Endothelial cell (in vitro differentiated cells): ENCODE measurements at regions not wholly inside any gene's neighbourhood (a gene's known extent, or its start where the extent isn't known, plus 50 kb on each side); places are given as distances from the start of the nearest gene placed in this dataset.
"Not testable (repeated sequence)": the region's sequence is repeated elsewhere in the genome, so short reads cannot be mapped to it uniquely, and the experiment has no call there.

Experiments
- DNase-seq: peaks from one replicate; pipeline ENCODE4 v3.0.0; 2021; ENCODE audit warnings: low spot score
- H3K27ac Mint-ChIP-seq: one replicate; pipeline ENCODE4 v1.8.0; 2021; ENCODE audit warnings: mixed read lengths, inconsistent platforms; ENCODE audit not compliant: unreplicated experiment
- H3K27me3 Mint-ChIP-seq: one replicate; pipeline ENCODE4 v1.8.0; 2021; ENCODE audit warnings: mild to moderate bottlenecking, moderate library complexity, mixed read lengths, inconsistent platforms; ENCODE audit not compliant: unreplicated experiment
- H3K36me3 Mint-ChIP-seq: one replicate; pipeline ENCODE4 v1.8.0; 2021; ENCODE audit warnings: mild to moderate bottlenecking, low read depth, mixed read lengths, inconsistent platforms; ENCODE audit not compliant: unreplicated experiment
- H3K4me1 Mint-ChIP-seq: one replicate; pipeline ENCODE4 v1.8.0; 2021; ENCODE audit warnings: mild to moderate bottlenecking, mixed read lengths, inconsistent platforms; ENCODE audit not compliant: unreplicated experiment
- H3K4me3 Mint-ChIP-seq: one replicate; pipeline ENCODE4 v1.8.0; 2021; ENCODE audit warnings: mild to moderate bottlenecking, mixed read lengths, inconsistent platforms; ENCODE audit not compliant: unreplicated experiment
- H3K9me3 Mint-ChIP-seq: one replicate; pipeline ENCODE4 v1.8.0; 2021; ENCODE audit warnings: mixed read lengths, inconsistent platforms; ENCODE audit not compliant: unreplicated experiment
- TF ChIP-seq, protein P1 (sequence below): fragments of 200-600 bp; sonication (generic); IDR thresholded peaks from one replicate; pipeline ENCODE4 v1.5.0; 2021; ENCODE audit warnings: antibody characterized with exemption; ENCODE audit not compliant: unreplicated experiment

DNA sequence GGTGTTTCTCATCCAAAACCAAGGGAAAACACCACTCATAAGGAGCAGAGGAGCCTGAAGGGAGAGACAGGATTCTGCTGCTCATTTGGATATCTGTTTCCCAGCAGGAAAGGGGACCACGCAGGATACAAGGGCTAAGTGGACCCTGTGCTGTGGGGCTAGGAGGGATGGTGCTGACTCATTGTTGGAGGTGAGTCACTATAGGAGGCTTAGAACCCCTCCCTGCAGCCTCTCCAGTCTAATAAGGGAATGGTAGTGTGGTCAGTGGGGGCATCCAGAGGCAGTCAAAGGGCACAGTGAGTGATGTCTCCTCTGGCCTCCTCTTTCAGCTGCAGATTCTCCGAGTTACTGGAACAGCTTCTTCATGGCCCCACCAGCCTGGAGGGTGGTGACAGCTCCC lies 442.3 kb downstream of the TUBA3C start:
- no peak overlapping the region for H3K4me3 Mint-ChIP-seq
- H3K9me3 Mint-ChIP-seq, result peaks cover 35% of the 10 kb centered on the region
- TF ChIP-seq, protein P1, sequence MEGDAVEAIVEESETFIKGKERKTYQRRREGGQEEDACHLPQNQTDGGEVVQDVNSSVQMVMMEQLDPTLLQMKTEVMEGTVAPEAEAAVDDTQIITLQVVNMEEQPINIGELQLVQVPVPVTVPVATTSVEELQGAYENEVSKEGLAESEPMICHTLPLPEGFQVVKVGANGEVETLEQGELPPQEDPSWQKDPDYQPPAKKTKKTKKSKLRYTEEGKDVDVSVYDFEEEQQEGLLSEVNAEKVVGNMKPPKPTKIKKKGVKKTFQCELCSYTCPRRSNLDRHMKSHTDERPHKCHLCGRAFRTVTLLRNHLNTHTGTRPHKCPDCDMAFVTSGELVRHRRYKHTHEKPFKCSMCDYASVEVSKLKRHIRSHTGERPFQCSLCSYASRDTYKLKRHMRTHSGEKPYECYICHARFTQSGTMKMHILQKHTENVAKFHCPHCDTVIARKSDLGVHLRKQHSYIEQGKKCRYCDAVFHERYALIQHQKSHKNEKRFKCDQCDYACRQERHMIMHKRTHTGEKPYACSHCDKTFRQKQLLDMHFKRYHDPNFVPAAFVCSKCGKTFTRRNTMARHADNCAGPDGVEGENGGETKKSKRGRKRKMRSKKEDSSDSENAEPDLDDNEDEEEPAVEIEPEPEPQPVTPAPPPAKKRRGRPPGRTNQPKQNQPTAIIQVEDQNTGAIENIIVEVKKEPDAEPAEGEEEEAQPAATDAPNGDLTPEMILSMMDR, result no peak
- H3K36me3 Mint-ChIP-seq, result no peaks in the 10 kb centered on the region
- peaks cover 11% of the 10 kb centered on the region for H3K27me3 Mint-ChIP-seq
- no peak for DNase-seq
- no peak overlapping the region for H3K27ac Mint-ChIP-seq
- no peaks in the 10 kb centered on the region for H3K4me1 Mint-ChIP-seq

DNA sequence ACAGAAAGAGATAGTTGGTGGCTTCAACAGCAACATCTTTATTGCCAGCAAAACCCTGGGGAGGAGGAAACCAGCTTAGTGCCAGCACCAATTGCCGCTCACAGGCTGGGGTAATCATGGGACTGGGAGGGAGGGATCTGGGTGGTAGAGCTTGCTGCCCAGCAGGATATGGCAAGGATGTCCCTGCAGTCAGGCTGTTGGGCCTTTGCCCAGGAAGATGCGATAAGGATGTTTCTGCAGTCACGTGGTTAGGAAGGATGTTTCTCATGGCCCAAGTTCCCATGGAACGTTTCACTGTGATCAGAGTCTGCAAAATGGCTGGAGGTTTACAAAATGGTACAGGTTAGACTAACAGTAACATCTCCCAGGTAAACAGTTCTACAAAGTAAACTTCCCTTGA lies 443.5 kb downstream of the TUBA3C start:
- H3K36me3 Mint-ChIP-seq, DNase-seq, H3K4me3 Mint-ChIP-seq, H3K27ac Mint-ChIP-seq, H3K4me1 Mint-ChIP-seq: not testable (repeated sequence)
- Mint-ChIP-seq H3K9me3 (peaks cover 27% of the 10 kb centered on the region), H3K27me3 (peaks cover 11% of the 10 kb centered on the region)

DNA sequence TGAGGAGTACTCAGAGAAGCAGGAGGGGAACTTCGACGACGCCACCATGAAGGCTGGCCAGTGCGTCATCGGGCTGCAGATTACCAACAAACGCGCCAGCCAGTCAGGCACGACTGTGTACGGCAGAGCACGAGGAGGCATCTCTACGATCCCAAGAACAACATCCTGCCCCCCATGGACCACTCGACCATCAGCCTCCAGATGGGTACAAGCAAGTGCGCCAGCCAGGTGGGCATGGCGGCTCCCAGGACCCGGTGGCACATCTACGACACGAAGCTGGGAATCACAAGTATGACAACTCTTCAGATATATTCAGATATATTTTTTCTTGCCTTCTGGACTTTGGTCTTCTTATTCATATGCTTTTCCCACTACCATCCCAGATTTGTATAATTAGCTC lies 454.5 kb downstream of the TUBA3C start:
- H3K36me3 Mint-ChIP-seq, H3K4me1 Mint-ChIP-seq, DNase-seq, H3K9me3 Mint-ChIP-seq, H3K4me3 Mint-ChIP-seq, H3K27me3 Mint-ChIP-seq, H3K27ac Mint-ChIP-seq: not testable (repeated sequence)

DNA sequence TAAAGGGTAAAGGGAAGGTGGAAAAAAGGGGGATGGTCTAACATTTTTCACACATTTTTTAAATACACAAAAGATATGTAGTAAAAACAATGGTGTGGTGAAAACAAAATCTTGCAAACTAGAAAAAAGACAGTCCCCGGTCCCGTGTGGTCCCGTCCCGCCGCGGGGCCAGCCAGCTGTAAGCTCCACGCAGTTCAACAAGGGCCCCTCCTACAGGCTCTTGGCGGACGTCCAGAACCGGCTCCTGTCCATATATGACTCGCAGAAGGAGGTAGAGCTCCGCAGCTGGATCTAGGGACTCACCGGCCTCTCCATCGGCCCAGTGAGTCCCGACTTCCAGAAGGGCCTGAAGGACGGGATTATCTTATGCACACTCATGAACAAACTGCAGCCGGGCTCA lies 455.1 kb downstream of the TUBA3C start:
- DNase-seq, H3K4me1 Mint-ChIP-seq, H3K36me3 Mint-ChIP-seq, H3K4me3 Mint-ChIP-seq, H3K27ac Mint-ChIP-seq, H3K9me3 Mint-ChIP-seq, H3K27me3 Mint-ChIP-seq: not testable (repeated sequence)

DNA sequence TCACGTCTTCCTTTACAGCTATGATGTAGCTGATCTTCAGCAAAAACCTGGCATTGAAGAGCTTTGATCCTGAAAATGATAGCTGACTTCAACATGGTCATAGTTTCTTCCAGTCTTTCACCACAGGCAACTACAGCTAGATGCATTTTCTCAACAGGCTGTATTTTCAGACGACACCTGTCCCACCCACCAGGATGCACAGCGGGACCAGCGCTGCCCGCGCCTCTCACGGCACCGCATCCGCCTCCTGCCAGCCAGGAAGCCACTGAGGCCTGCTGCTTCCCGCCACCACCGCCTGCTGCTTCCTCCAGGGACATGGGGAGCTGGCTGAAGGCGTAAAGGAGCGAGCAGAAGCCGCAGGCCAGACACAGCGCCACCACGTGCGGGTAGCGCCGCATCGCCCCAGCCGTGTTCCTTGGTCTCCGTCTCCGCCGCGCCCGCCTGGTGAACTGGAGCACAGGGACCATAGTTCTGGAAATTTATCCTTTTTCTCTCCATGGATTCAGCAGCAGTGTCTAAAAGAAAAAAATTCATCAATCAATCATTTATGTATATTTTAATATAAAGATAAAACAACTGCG lies 456.3 kb downstream of the TUBA3C start:
- H3K4me3 Mint-ChIP-seq, H3K27ac Mint-ChIP-seq, H3K36me3 Mint-ChIP-seq, DNase-seq, H3K27me3 Mint-ChIP-seq, H3K4me1 Mint-ChIP-seq: not testable (repeated sequence)
- peaks cover 10% of the 10 kb centered on the region for H3K9me3 Mint-ChIP-seq

DNA sequence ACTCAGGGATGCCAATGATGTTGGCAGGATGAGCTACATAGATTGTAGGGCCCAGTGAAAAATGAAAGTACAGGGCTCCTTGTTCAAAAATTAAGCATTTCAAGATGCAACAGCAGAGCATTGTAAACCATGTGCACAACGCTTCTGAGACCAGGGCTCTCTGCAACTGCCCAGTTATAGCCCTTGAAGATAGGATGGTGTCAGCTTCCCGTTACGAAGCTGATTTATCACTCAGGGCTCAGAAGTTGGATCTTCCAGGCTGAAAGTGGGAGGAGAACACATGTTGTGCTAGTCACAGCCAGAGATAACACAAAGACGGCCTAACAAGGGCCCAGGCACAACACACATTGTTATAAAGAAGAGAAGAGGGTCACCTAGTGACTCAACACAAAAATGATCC lies 466.7 kb downstream of the TUBA3C start:
- Mint-ChIP-seq H3K36me3 (no peaks in the 10 kb centered on the region), H3K4me1 (no peaks in the 10 kb centered on the region), H3K27ac (no peak overlapping the region), H3K4me3 (no peak overlapping the region), H3K9me3 (peaks cover 30% of the 10 kb centered on the region), H3K27me3 (no peaks in the 10 kb centered on the region)
- TF ChIP-seq, protein P1, result no peak
- DNase-seq, result no peak

DNA sequence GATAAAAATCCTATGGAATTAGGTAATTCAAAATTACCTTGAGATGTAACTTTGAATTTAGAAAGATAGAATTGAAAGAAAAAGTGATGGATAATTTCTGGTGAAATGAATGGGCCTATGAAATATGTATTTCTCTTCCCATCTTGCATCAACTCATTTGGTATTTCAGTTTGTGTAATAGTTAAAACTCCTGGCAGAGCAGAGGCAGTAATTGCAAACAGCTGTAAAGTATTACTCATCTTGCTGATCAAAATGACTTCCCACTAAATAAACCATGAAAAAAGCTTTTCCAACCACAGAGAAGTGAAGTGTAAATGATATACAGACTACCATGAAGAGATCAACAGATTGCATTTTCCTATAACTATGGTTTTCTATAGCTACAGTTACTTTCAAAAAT lies 471.0 kb downstream of the TUBA3C start:
- H3K4me3 Mint-ChIP-seq, H3K27ac Mint-ChIP-seq: not testable (repeated sequence)
- H3K9me3 Mint-ChIP-seq, result peaks cover 34% of the 10 kb centered on the region

DNA sequence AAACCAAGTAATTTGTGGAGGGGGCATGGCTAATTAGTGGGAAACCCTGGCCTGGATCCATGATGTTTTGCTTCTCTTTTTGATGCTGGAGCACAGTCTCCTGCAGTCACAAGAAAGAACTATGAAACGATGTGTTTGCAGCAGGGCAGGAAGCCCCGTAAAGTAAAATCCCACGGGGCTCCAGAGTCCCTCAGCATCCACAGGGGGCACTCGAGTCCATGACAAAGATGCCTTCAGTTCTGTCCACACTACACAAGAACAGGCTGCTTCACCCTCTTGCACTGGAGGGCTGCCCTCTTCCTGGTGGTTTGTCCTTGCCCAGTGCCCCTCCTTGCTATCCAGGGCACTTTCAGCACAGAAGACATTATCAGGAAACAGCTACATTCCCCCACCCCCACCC lies 475.1 kb downstream of the TUBA3C start:
- DNase-seq, H3K27ac Mint-ChIP-seq, H3K4me1 Mint-ChIP-seq, H3K36me3 Mint-ChIP-seq, H3K27me3 Mint-ChIP-seq, H3K4me3 Mint-ChIP-seq: not testable (repeated sequence)
- peaks cover 19% of the 10 kb centered on the region for H3K9me3 Mint-ChIP-seq

More for the DNA sequence above, 471.0 kb downstream of the TUBA3C start:
- DNase-seq, H3K4me1 Mint-ChIP-seq, H3K27me3 Mint-ChIP-seq, H3K36me3 Mint-ChIP-seq: not testable (repeated sequence)

DNA sequence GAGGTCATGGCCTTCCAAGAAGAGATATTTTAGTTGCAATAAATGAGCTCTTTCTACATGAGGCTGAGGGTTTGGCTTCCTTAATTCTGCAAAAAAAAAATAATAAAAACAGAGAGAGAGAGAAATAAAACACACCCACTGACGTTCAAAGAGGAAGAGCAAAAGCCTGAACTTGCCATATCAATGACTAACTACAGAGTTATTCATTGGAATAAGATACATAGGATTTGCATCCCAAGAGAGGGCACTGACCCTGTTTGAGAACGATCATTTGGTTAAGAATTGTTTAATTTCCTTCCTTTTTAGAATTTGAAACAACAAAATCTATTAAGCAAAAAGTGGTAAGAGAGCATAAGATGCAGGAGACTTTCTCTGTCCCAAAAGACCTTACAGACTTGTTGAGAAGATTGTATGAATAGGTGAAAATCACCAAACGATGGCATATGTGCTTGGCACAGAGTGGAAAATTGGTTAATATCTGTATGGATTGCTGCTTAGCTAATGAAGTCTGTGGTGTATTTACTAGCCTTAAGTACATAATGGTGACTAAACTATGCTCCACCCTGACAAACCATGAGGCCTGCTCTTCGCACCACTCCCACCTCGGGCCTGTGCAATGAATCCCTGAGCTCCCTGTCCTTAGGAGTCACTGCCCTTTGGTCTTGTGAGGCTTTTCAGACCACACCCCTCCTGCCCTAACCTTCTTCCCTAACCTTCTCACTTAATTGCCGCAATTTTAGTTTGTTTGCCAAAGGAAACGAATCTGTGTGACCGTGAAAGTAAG lies 479.0 kb downstream of the TUBA3C start:
- not testable (repeated sequence) for H3K27me3 Mint-ChIP-seq, H3K36me3 Mint-ChIP-seq, H3K4me3 Mint-ChIP-seq, H3K27ac Mint-ChIP-seq, H3K4me1 Mint-ChIP-seq, DNase-seq
- peaks cover 16% of the 10 kb centered on the region for H3K9me3 Mint-ChIP-seq

DNA sequence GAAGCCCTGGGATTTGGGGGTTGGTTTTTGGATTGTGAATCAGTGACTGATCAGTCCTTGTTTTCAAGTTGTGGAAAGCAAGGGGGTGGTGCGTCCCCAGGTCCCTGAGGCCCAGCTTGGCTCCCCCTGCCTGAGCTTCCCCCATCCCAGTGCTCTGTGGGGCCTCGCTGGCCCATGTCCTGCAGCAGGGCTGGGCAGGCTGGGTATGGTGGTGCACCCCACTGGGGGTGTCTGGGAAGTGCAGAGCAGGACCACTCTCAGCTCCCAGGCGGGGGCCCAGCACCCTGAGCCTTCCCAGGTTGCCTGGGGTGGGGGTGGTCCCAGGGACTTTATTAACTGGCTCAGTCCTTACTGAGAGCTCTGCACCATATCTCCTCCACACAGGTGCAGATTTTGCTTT lies 483.3 kb downstream of the TUBA3C start:
- H3K27ac Mint-ChIP-seq, H3K36me3 Mint-ChIP-seq, DNase-seq, H3K4me3 Mint-ChIP-seq, H3K4me1 Mint-ChIP-seq, H3K27me3 Mint-ChIP-seq: not testable (repeated sequence)
- peaks cover 19% of the 10 kb centered on the region for H3K9me3 Mint-ChIP-seq
